Kidney epithelial cell (primary cell): ENCODE measurements at regions not wholly inside any gene's neighbourhood (a gene's known extent, or its start where the extent isn't known, plus 50 kb on each side); places are given as distances from the start of the nearest gene placed in this dataset.

Experiments used
- DNase-seq: peaks from one replicate; pipeline ENCODE4 v3.0.0-alpha.2; 2010; ENCODE audit warnings: low read depth
- H3K27me3 ChIP-seq: 2 replicates; pipeline ENCODE4 v1.6.0; 2011; ENCODE audit warnings: low read length; ENCODE audit not compliant: control insufficient read depth, insufficient read depth
- H3K36me3 ChIP-seq: 2 replicates; pipeline ENCODE4 v1.5.1; 2011; ENCODE audit warnings: low read length; ENCODE audit not compliant: control insufficient read depth, insufficient read depth
- H3K4me3 ChIP-seq: 2 replicates; pipeline ENCODE4 v1.5.1; 2011; ENCODE audit warnings: low read depth, mild to moderate bottlenecking, control low read depth, low read length
- CTCF ChIP-seq: IDR thresholded peaks from 2 replicates; pipeline ENCODE4 v1.5.1; 2011; ENCODE audit warnings: mild to moderate bottlenecking, moderate library complexity, low read length, control low read depth, inconsistent platforms; ENCODE audit not compliant: insufficient read depth, poor library complexity, severe bottlenecking

- TF ChIP-seq CTCF = no peak
- DNase-seq = no peak
- Histone ChIP-seq H3K27me3 (no peaks in the 10 kb centered on the region), H3K4me3 (no peak overlapping the region), H3K36me3 (no peaks in the 10 kb centered on the region)
Observed at GRCh38 chr5:174356536-174356935, 311.0 kb downstream of the NSG2 start.

- DNase-seq = no peak
- TF ChIP-seq CTCF = no peak
- no peaks in the 10 kb centered on the region for H3K36me3 ChIP-seq
- no peaks in the 10 kb centered on the region for H3K27me3 ChIP-seq
- H3K4me3 ChIP-seq = no peak overlapping the region
Observed at GRCh38 chr5:174358276-174358675, 312.8 kb downstream of the NSG2 start.

GRCh38 chr5:174359071-174359470, 313.6 kb downstream of the NSG2 start:
- no peak for DNase-seq
- no peak for TF ChIP-seq CTCF
- Histone ChIP-seq H3K36me3 (no peaks in the 10 kb centered on the region), H3K27me3 (no peaks in the 10 kb centered on the region), H3K4me3 (no peak overlapping the region)

- no peak for TF ChIP-seq CTCF
- Histone ChIP-seq H3K36me3 (no peaks in the 10 kb centered on the region), H3K4me3 (no peak overlapping the region), H3K27me3 (no peaks in the 10 kb centered on the region)
- no peak for DNase-seq
Observed at GRCh38 chr5:174362514-174362913, 317.0 kb downstream of the NSG2 start.

GRCh38 chr5:174363934-174364333, 318.4 kb downstream of the NSG2 start:
- no peak for TF ChIP-seq CTCF
- DNase-seq = no peak

GRCh38 chr5:174364676-174365075, 319.2 kb downstream of the NSG2 start:
- H3K27me3 ChIP-seq = no peaks in the 10 kb centered on the region
- H3K4me3 ChIP-seq = no peak overlapping the region
- H3K36me3 ChIP-seq = no peaks in the 10 kb centered on the region
- TF ChIP-seq CTCF = no peak
- no peak for DNase-seq

More at GRCh38 chr5:174363934-174364333, 318.4 kb downstream of the NSG2 start:
- Histone ChIP-seq H3K36me3 (no peaks in the 10 kb centered on the region), H3K27me3 (no peaks in the 10 kb centered on the region), H3K4me3 (no peak overlapping the region)
